A172 (cell line): ENCODE measurements at regions not wholly inside any gene's neighbourhood (a gene's known extent, or its start where the extent isn't known, plus 50 kb on each side); places are given as distances from the start of the nearest gene placed in this dataset.

ENCODE experiments used
- DNase-seq: peaks from one replicate; pipeline ENCODE4 v3.0.0-alpha.2; 2015; ENCODE audit warnings: low spot score

- peak; percentile 10 for DNase-seq
Observed at GRCh38 chr11:101401245-101401644, 182.6 kb downstream of the TRPC6 start.

GRCh38 chr11:101397979-101398378 lies 185.8 kb downstream of the TRPC6 start:
- no peak for DNase-seq

GRCh38 chr11:101390539-101390938 lies 193.3 kb downstream of the TRPC6 start:
- no peak for DNase-seq

- no peak for DNase-seq
Observed at GRCh38 chr11:101369835-101370234, 214.0 kb downstream of the TRPC6 start.

GRCh38 chr11:101363706-101364275 lies 220.0 kb downstream of the TRPC6 start:
- no peak for DNase-seq

GRCh38 chr11:101362643-101363042 lies 221.2 kb downstream of the TRPC6 start:
- no peak for DNase-seq

- no peak for DNase-seq
Observed at GRCh38 chr11:101357771-101358170, 226.0 kb downstream of the TRPC6 start.

GRCh38 chr11:101354801-101355200 lies 225.2 kb upstream of the PGR start:
- no peak for DNase-seq

GRCh38 chr11:101348786-101349185 lies 219.2 kb upstream of the PGR start:
- no peak for DNase-seq

GRCh38 chr11:101346591-101346990 lies 217.0 kb upstream of the PGR start:
- peak; percentile 0 for DNase-seq

GRCh38 chr11:101345891-101346290 lies 216.3 kb upstream of the PGR start:
- DNase-seq: no peak

- DNase-seq: no peak
Observed at GRCh38 chr11:101342307-101342706, 212.7 kb upstream of the PGR start.

- no peak for DNase-seq
Observed at GRCh38 chr11:101341578-101341977, 212.0 kb upstream of the PGR start.

GRCh38 chr11:101336858-101337257 lies 207.2 kb upstream of the PGR start:
- DNase-seq: no peak

- no peak for DNase-seq
Observed at GRCh38 chr11:101336155-101336554, 206.5 kb upstream of the PGR start.

GRCh38 chr11:101334581-101334980 lies 205.0 kb upstream of the PGR start:
- DNase-seq: no peak

GRCh38 chr11:101331411-101331810 lies 201.8 kb upstream of the PGR start:
- no peak for DNase-seq

- DNase-seq: no peak
Observed at GRCh38 chr11:101327908-101328307, 198.3 kb upstream of the PGR start.

- no peak for DNase-seq
Observed at GRCh38 chr11:101326141-101326540, 196.5 kb upstream of the PGR start.

- DNase-seq: no peak
Observed at GRCh38 chr11:101323997-101324396, 194.4 kb upstream of the PGR start.

GRCh38 chr11:101321222-101321621 lies 191.6 kb upstream of the PGR start:
- no peak for DNase-seq

GRCh38 chr11:101306721-101307120 lies 177.1 kb upstream of the PGR start:
- DNase-seq: no peak

GRCh38 chr11:101305496-101305895 lies 175.9 kb upstream of the PGR start:
- DNase-seq: no peak

GRCh38 chr11:101299210-101299609 lies 169.6 kb upstream of the PGR start:
- no peak for DNase-seq

GRCh38 chr11:101296896-101297295 lies 167.3 kb upstream of the PGR start:
- no peak for DNase-seq
